HG03457 (cell line): ENCODE measurements at regions not wholly inside any gene's neighbourhood (a gene's known extent, or its start where the extent isn't known, plus 50 kb on each side); places are given as distances from the start of the nearest gene placed in this dataset.

Experiments used
- ATAC-seq: cut with Tn5 transposase; IDR thresholded peaks from one replicate; pipeline ENCODE4 v1.9.1; 2021; ENCODE audit warnings: moderate number of reproducible peaks; ENCODE audit not compliant: unreplicated experiment

GRCh38 chr16:64829678-64830077 lies 292.2 kb downstream of the CDH11 start:
- no peak for ATAC-seq

- ATAC-seq, result no peak
These were observed 295.5 kb downstream of the CDH11 start for GRCh38 chr16:64826374-64826773.

GRCh38 chr16:64823481-64824075 lies 298.3 kb downstream of the CDH11 start:
- no peak for ATAC-seq

GRCh38 chr16:64809876-64810629 lies 311.8 kb downstream of the CDH11 start:
- ATAC-seq, result no peak

GRCh38 chr16:64808474-64808873 lies 313.4 kb downstream of the CDH11 start:
- no peak for ATAC-seq

- ATAC-seq, result no peak
These were observed 330.1 kb downstream of the CDH11 start for GRCh38 chr16:64791756-64792155.

- no peak for ATAC-seq
These were observed 337.2 kb downstream of the CDH11 start for GRCh38 chr16:64784635-64785034.

GRCh38 chr16:64782484-64782883 lies 339.4 kb downstream of the CDH11 start:
- no peak for ATAC-seq

GRCh38 chr16:64780445-64780844 lies 341.4 kb downstream of the CDH11 start:
- ATAC-seq, result no peak

GRCh38 chr16:64778777-64779176 lies 343.1 kb downstream of the CDH11 start:
- ATAC-seq, result no peak

GRCh38 chr16:64773638-64774037 lies 348.2 kb downstream of the CDH11 start:
- no peak for ATAC-seq

GRCh38 chr16:64773184-64773583 lies 348.7 kb downstream of the CDH11 start:
- ATAC-seq, result no peak

- no peak for ATAC-seq
These were observed 350.6 kb downstream of the CDH11 start for GRCh38 chr16:64771273-64771672.

GRCh38 chr16:64762211-64762610 lies 359.7 kb downstream of the CDH11 start:
- no peak for ATAC-seq

GRCh38 chr16:64754279-64754678 lies 367.6 kb downstream of the CDH11 start:
- no peak for ATAC-seq

GRCh38 chr16:64751906-64752305 lies 370.0 kb downstream of the CDH11 start:
- no peak for ATAC-seq

GRCh38 chr16:64749346-64749745 lies 372.5 kb downstream of the CDH11 start:
- no peak for ATAC-seq

- no peak for ATAC-seq
These were observed 376.5 kb downstream of the CDH11 start for GRCh38 chr16:64745258-64745930.

GRCh38 chr16:64742455-64743223 lies 379.2 kb downstream of the CDH11 start:
- no peak for ATAC-seq

- ATAC-seq, result no peak
These were observed 381.6 kb downstream of the CDH11 start for GRCh38 chr16:64740261-64740660.

- ATAC-seq, result no peak
These were observed 383.4 kb downstream of the CDH11 start for GRCh38 chr16:64738321-64738960.
